B cell (primary cell): ENCODE measurements at regions not wholly inside any gene's neighbourhood (a gene's known extent, or its start where the extent isn't known, plus 50 kb on each side); places are given as distances from the start of the nearest gene placed in this dataset.

Experiments used
- ATAC-seq: fragments of 200-7000 bp; cut with Tn5 transposase; one replicate; pipeline ENCODE4 v1.10.0; 2021; ENCODE audit warnings: low read depth, mild to moderate bottlenecking, moderate number of reproducible peaks, moderate library complexity
- CTCF ChIA-PET: fragments of 350-600 bp; sonication (Branson Sonifier 250); formaldehyde crosslinking; loops from one replicate; lab custom pipeline; 2021; ENCODE audit warnings: antibody characterized with exemption, inconsistent platforms; lab: Charles Lee
- POLR2A ChIA-PET: fragments of 350-600 bp; sonication (Branson Sonifier 250); formaldehyde crosslinking; loops from one replicate; lab custom pipeline; 2021; ENCODE audit warnings: antibody characterized with exemption; lab: Charles Lee
- DNase-seq: peaks from one replicate; pipeline ENCODE4 v3.0.0; 2013
- H2AFZ ChIP-seq: 2 replicates; pipeline ENCODE4 v1.6.1; 2012; ENCODE audit warnings: mild to moderate bottlenecking, low read depth, low read length; ENCODE audit not compliant: insufficient read depth, poor library complexity, severe bottlenecking
- H3K27ac ChIP-seq, 2 donors: 1 replicate in 1 of 2; 2 replicates in 1 of 2; pipeline ENCODE4 v1.5.1; 2012 to 2013; ENCODE audit warnings: low read length in 2 of 2, mild to moderate bottlenecking in 2 of 2, moderate library complexity in 1 of 2
- H3K27me3 ChIP-seq, 4 experiments: fragments of 200-600 bp in 1 of 4; sonication (generic) in 1 of 4; replicated peaks in 1 of 4; 1 replicate in 2 of 4; 2 replicates in 2 of 4; pipeline versions ENCODE4 v1.6.1 to v1.7.0; 2013 to 2016; ENCODE audit warnings: low read length in 3 of 4, mild to moderate bottlenecking in 2 of 4, mixed read lengths in 1 of 4, moderate library complexity in 1 of 4; ENCODE audit not compliant: insufficient read depth in 4 of 4, control insufficient read depth in 3 of 4; ENCODE audit errors: control extremely low read depth in 1 of 4
- H3K36me3 ChIP-seq, 2 experiments: replicated peaks in 1 of 2; 1 replicate in 1 of 2; 2 replicates in 1 of 2; pipeline versions ENCODE4 v1.6.1 to v1.7.1; 2013; ENCODE audit warnings: low read length in 1 of 2; ENCODE audit not compliant: insufficient read depth in 2 of 2, control insufficient read depth in 1 of 2; ENCODE audit errors: control extremely low read depth in 1 of 2, extremely low read depth in 1 of 2
- H3K4me1 ChIP-seq, 2 donors: fragments of 200-600 bp in 1 of 2; sonication (generic) in 1 of 2; 1 replicate in 1 of 2; 2 replicates in 1 of 2; pipeline versions ENCODE4 v1.5.1 to v1.6.1; 2013 to 2017; ENCODE audit warnings: low read length in 2 of 2; ENCODE audit not compliant: control insufficient read depth in 2 of 2, insufficient read depth in 2 of 2
- H3K4me2 ChIP-seq: replicated peaks from 2 replicates; pipeline ENCODE3; 2012; ENCODE audit warnings: mild to moderate bottlenecking, low read depth, low read length; ENCODE audit not compliant: poor library complexity, severe bottlenecking
- H3K4me3 ChIP-seq, 5 experiments: fragments of 200-600 bp in 1 of 5; sonication (generic) in 1 of 5; 1 replicate in 3 of 5; 2 replicates in 2 of 5; pipeline versions ENCODE4 v1.5.1 to v1.7.0; 2011 to 2016; ENCODE audit warnings: low read length in 4 of 5, mild to moderate bottlenecking in 4 of 5, low read depth in 2 of 5, control low read depth in 1 of 5, moderate library complexity in 1 of 5; ENCODE audit not compliant: insufficient read depth in 1 of 5; ENCODE audit errors: control extremely low read depth in 1 of 5, extremely low read depth in 1 of 5
- H3K79me2 ChIP-seq: fragments of 200-600 bp; sonication (generic); one replicate; pipeline ENCODE4 v1.6.0; 2016; ENCODE audit warnings: low read length; ENCODE audit not compliant: control insufficient read depth, insufficient read depth
- H3K9ac ChIP-seq: fragments of 200-600 bp; sonication (generic); 2 replicates; pipeline ENCODE4 v1.6.1; 2017; ENCODE audit warnings: mild to moderate bottlenecking, low read length, moderate library complexity
- H3K9me3 ChIP-seq, 3 donors: one replicate each; pipeline versions ENCODE4 v1.6.1 to v1.7.1; 2013; ENCODE audit warnings: low read length in 2 of 3; ENCODE audit not compliant: control insufficient read depth in 2 of 3, insufficient read depth in 1 of 3; ENCODE audit errors: control extremely low read depth in 1 of 3
- H4K20me1 ChIP-seq: 2 replicates; pipeline ENCODE4 v1.6.0; 2012; ENCODE audit warnings: mild to moderate bottlenecking, low read length; ENCODE audit not compliant: insufficient read depth, control insufficient read depth, poor library complexity, severe bottlenecking
- H3K27ac Mint-ChIP-seq: one replicate; pipeline ENCODE4 v1.8.0; 2021; ENCODE audit warnings: mixed read lengths
- H3K27me3 Mint-ChIP-seq: one replicate; pipeline ENCODE4 v1.8.0; 2021; ENCODE audit warnings: mixed read lengths
- H3K4me1 Mint-ChIP-seq: one replicate; pipeline ENCODE4 v1.8.0; 2021; ENCODE audit warnings: mixed read lengths
- H3K4me3 Mint-ChIP-seq: one replicate; pipeline ENCODE4 v1.8.0; 2021; ENCODE audit warnings: mixed read lengths
- H3K9me3 Mint-ChIP-seq: one replicate; pipeline ENCODE4 v1.8.0; 2022; ENCODE audit warnings: mixed read lengths; ENCODE audit not compliant: insufficient read depth
- EZH2 ChIP-seq: IDR thresholded peaks from 2 replicates; pipeline ENCODE4 v1.6.1; 2012; ENCODE audit warnings: borderline replicate concordance, low read depth, mild to moderate bottlenecking, moderate library complexity, low read length; ENCODE audit not compliant: insufficient read depth, poor library complexity, severe bottlenecking
- WGBS: methylation state at CpG from one replicate; pipeline ENCODE4 v1.1.5; 2013; ENCODE audit warnings: missing lambda C conversion rate; ENCODE audit not compliant: insufficient coverage; 5-methylcytosine and 5-hydroxymethylcytosine counted together
- intact Hi-C: fragments of 100-400 bp; cut with micrococcal nuclease; formaldehyde crosslinking; loops from one replicate; pipeline ENCODE4 v1.10.0; 2022
- TF ChIP-seq, protein P1 (sequence below): fragments of 200-600 bp; IDR thresholded peaks from one replicate; pipeline ENCODE4 v1.8.0; 2022; ENCODE audit warnings: antibody characterized with exemption, mild to moderate bottlenecking

DNA sequence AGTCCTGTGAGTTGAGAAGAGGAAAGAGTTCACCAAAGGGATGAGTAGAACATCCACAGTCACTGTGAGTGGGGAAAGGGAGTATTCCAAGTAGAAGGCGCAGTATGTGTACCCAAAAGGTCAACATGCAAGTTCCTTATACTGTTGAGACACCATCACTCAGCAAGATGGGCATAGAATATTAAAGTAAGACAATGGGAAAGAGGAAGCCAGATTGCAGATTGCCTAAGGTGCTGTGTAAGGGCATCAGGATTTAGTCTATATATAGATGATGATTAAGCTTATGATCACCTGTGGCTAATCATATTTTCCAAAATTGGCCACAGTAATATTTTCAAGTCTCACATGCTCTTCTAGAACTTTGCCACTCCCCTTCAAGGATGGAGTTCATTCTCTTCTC lies 120.1 kb upstream of the CAMK1G start:
- H2AFZ ChIP-seq: no peak overlapping the region
- ChIA-PET POLR2A (no interaction called here), CTCF (no interaction called here)
- intact Hi-C loops: no loop called here
- no peak overlapping the region for H3K9ac ChIP-seq
- H3K9me3 ChIP-seq: peaks cover 3 to 5% (median 4%) of the 10 kb centered on the region in 3 donors
- no peaks in the 10 kb centered on the region for H4K20me1 ChIP-seq
- H3K27ac ChIP-seq: no peak overlapping the region
- no peaks in the 10 kb centered on the region for H3K4me1 Mint-ChIP-seq
- H3K4me2 ChIP-seq: no peak overlapping the region
- peaks cover 4% of the 10 kb centered on the region for H3K9me3 Mint-ChIP-seq
- H3K79me2 ChIP-seq: no peaks in the 10 kb centered on the region
- no peak overlapping the region for H3K27ac Mint-ChIP-seq
- no peaks in the 10 kb centered on the region for H3K4me1 ChIP-seq
- peaks cover 19% of the 10 kb centered on the region for H3K27me3 Mint-ChIP-seq
- no peak for TF ChIP-seq EZH2
- TF ChIP-seq, protein P1, sequence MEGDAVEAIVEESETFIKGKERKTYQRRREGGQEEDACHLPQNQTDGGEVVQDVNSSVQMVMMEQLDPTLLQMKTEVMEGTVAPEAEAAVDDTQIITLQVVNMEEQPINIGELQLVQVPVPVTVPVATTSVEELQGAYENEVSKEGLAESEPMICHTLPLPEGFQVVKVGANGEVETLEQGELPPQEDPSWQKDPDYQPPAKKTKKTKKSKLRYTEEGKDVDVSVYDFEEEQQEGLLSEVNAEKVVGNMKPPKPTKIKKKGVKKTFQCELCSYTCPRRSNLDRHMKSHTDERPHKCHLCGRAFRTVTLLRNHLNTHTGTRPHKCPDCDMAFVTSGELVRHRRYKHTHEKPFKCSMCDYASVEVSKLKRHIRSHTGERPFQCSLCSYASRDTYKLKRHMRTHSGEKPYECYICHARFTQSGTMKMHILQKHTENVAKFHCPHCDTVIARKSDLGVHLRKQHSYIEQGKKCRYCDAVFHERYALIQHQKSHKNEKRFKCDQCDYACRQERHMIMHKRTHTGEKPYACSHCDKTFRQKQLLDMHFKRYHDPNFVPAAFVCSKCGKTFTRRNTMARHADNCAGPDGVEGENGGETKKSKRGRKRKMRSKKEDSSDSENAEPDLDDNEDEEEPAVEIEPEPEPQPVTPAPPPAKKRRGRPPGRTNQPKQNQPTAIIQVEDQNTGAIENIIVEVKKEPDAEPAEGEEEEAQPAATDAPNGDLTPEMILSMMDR: no peak
- DNase-seq: no peak
- WGBS: no CpG with 5 or more reads among the region's 1 CpG
- H3K4me3 Mint-ChIP-seq: no peak overlapping the region
- no peaks in the 10 kb centered on the region for H3K36me3 ChIP-seq
- no peak overlapping the region for H3K4me3 ChIP-seq
- no peak for ATAC-seq
- H3K27me3 ChIP-seq: peaks cover 0 to 4% (median 0%) of the 10 kb centered on the region in 4 experiments

DNA sequence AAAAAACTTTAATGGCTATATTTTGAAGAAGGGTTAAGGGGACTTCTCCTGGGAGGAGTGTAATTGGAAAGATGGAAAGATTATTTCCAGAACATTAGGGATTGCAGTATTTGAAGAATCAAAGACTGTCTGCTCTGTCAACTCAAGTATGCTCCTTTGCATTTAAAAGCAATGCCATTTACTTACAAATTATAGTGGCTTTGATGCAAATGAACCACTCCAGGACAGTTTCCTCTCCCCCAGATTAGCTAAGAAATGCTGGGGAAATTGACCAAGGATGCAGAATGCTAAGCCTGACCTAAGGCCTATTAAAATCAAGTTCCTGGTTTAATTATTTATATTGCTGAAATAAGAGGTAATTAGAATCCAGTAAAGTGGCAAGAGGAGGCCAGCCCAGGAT lies 110.5 kb upstream of the CAMK1G start:
- Histone ChIP-seq H3K4me2 (no peak overlapping the region), H3K9ac (no peak overlapping the region), H3K79me2 (no peaks in the 10 kb centered on the region), H3K27ac (no peak overlapping the region), H2AFZ (no peak overlapping the region), H3K9me3 (peaks cover 0 to 4% (median 0%) of the 10 kb centered on the region in 3 donors), H4K20me1 (no peaks in the 10 kb centered on the region), H3K4me1 (no peaks in the 10 kb centered on the region), H3K27me3 (no peaks in the 10 kb centered on the region), H3K36me3 (no peaks in the 10 kb centered on the region), H3K4me3 (no peak overlapping the region)
- ChIA-PET CTCF (no interaction called here), POLR2A (no interaction called here)
- Mint-ChIP-seq H3K9me3 (peaks cover 10% of the 10 kb centered on the region), H3K4me1 (no peaks in the 10 kb centered on the region), H3K4me3 (no peak overlapping the region), H3K27ac (no peak overlapping the region), H3K27me3 (peaks cover 5% of the 10 kb centered on the region)
- DNase-seq (no peak), ATAC-seq (no peak)
- TF ChIP-seq, protein P1: no peak
- no peak for TF ChIP-seq EZH2
- intact Hi-C loops: no loop called here
